ENCODE measurements at regions not wholly inside any gene's neighbourhood (a gene's known extent, or its start where the extent isn't known, plus 50 kb on each side); places are given as distances from the start of the nearest gene placed in this dataset.

DNA sequence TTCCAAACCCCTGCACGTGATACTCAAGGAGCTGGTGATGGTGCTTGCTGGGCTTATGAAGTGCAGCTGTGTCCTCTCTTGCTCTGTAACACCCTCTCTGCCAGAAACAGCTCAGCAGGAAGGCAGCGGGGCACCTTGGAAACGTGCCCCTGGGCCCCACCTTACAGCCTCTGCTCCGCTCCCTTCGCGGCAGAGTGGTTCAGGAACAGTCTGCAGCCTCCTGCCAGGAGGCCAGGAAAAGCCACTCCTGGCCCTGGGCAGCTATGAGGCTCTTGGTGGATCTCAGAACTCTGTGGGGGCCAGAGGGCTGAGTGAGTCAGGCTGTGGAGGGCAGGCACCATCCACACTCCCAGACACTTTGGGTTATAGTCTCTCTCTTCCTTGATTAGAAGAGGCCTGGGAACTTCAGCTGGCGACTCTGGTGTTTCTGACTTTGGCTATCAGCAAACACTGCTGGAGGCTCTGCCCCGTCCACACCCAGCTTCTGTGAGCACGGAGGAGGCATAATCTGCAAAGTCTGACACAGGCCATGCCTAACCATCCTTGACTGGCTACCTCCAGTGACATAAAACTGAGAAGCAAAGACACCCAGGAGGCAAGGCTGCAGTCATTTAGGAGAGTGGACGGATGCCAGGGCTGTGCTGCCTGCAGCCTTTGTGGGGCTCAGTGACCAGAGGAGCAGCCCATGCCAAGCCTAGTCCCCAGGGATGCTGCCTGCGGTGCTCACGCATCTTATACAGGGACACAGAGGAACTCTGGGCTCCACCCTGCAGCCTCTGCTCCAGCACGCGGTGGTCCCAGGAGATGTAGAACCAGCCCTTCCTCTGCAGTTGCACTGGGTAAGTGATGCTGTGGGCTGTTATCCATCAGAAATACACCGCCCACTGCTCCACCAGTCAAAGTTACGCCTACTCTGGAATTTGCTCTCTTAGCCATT is 65.3 kb downstream of the METRNL start:
- DNase-seq = no peak

DNA sequence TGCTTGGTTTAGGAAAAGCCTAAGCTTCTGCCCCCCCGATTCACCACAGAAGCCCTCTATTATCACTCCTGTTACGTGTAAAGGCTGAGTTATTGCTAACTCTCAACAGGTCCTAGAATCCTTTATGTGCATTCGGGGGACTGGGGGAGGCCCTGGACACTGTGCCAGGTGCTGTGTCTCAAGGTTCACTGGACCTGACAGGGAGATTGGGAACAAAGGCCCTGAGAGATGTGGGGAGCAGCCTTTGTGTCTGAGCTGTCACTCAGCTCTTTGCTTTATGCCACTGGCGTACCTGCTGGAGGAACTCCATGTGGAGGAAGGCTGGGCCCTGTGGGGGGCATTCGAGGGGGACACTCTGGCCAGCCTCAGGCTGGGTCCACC is 65.9 kb downstream of the METRNL start:
- DNase-seq = no peak

- DNase-seq = no peak
These were observed 66.4 kb downstream of the METRNL start for GRCh38 chr17:83145831-83146230.

DNA sequence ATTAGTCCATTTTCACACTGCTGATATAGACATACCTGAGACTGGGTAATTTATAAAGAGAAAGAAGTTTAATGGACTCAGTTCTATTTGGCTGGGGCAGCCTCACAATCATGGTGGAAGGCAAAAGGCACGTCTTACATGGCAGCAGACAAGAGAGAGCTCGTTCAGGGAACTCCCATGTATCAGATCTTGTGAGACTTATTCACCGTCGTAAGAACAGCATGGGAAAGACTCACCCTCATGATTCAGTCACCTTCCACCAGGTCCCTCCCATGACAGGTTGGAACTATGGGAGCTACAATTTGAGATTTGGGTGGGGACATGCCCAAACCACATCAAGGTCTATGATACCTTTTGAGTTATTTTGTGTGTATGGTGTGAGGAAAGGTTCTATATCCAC is 66.9 kb downstream of the METRNL start:
- DNase-seq = no peak

GRCh38 chr17:83147280-83147679 is 67.9 kb downstream of the METRNL start:
- DNase-seq = no peak

- DNase-seq = no peak
These were observed 69.1 kb downstream of the METRNL start for GRCh38 chr17:83148317-83149028.

DNA sequence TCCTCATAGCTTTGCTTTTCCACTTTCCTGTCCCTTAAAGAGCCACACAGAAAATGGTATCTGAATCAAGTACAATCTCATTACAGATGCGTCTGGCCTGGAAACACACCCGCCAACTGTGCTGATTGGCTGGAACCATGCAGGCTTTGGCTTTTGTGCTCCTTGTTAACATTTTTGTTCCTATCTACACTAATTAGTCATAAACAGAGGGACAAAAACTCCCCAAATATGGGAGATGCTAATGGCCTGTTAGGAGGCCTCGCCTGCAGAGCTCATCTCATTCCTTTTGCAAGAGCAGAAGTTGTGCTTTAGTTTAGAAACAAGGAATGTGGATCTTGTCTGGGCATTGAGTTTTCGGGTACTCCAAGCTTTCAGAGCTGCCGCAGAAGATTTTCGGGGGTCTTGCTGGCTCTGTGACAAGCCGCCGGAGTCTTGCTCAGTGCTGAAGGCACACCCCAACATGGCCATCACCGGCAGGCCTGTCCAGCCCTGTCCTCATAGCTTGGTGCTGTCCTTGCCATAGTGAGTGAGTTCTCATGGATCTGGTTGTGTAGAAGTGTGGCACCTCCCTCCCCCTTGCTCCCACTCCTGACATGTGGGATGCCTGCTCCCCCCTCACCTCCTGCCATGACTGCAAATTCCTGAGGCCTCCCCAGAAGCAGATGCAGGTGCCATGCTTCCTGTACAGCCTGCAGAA is 69.8 kb downstream of the METRNL start:
- DNase-seq = no peak

DNA sequence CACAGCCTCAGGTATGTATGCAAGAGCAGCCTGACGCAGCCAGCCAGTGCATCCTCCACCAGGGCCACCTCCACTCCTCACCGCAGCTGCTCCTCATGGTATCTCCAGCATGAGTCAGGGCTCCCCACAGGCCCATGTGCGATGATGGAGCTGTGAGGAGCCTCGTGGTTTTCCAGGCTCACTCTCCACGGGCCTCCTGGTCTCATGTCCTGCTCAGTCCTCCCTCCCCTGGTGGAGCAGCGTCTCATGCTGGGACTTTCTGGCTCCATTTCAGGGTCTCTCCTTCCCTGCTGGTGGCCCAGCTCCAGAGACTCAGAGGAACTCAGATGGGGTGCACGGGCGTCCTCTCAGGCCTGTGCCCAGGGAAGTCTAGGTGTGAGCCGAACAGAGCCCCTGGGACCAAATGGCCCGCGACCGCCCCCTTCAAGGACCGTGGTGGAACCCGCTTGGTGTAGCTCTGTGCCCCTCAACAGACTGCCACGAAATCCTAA is 70.4 kb downstream of the METRNL start:
- DNase-seq = no peak

DNA sequence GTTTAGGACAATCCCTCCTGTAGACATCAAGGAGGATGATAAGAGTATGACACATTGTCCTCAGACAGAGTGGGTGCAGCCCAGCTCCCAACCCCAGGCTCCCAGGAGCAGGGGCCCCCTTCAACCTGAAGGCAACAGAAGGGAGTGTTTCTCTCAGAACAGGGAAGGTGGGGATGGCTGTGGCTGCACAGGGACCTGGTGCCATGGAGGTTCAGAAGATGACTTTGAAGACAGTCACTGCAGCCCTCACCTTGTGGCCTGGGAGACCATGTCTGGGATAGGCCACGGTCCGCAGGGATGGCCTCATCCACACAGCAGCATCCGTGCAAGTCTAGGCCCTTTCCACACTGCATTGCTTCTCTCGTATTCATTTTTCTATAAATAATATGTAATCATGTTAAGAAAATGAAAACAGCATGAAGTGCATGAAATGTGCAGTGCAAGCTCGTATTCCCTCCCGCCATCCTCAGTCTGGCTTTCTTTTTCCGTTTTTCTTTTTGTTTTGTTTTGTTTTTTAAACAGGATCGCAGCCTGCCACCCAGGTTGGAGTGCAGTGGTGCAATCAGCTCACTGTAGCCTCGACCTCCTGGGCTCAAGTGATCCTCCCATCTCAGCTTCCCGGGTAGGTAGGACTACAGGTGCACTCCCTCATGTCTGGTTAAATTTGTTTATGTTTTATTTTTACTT is 71.1 kb downstream of the METRNL start:
- DNase-seq = no peak

GRCh38 chr17:83151056-83151441 is 71.6 kb downstream of the METRNL start:
- DNase-seq = no peak

DNA sequence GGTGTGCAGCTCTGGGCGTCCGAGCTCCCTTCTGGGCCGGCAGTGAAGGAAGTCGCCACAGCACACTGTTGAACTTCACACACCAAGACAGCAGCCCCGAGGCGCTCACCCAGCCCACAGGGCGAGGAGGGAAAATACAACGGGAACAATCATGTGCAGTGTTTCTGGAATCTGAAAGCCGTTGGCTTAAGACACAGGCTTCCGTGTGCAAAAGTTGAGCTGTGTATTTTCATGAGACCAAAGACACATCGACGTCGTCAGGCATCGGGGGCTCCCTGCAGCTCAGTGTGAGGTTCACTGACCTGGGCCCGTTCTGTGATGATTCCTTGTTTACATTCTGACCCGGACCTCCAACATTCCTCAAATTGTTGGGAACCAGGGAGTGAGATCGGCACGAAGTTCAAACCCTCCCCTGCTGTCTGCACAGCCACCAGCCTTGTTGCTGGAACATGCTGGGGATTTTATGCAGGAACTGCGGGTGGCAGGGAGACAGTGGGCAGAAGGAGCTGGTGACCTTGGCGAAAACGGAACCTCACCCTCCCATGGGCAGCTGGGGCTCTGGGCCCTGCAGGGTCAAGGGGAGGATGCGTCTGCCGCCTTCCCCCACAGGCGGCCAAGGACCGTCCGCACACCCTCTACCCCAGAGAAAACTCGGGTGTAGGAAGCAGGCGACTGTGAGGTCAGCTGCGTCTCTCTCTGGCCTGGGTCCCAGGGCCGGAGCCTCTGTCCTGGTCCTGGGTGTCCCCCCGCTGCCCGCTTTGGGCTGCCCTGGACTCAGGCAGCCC is 72.2 kb downstream of the METRNL start:
- DNase-seq = no peak

DNA sequence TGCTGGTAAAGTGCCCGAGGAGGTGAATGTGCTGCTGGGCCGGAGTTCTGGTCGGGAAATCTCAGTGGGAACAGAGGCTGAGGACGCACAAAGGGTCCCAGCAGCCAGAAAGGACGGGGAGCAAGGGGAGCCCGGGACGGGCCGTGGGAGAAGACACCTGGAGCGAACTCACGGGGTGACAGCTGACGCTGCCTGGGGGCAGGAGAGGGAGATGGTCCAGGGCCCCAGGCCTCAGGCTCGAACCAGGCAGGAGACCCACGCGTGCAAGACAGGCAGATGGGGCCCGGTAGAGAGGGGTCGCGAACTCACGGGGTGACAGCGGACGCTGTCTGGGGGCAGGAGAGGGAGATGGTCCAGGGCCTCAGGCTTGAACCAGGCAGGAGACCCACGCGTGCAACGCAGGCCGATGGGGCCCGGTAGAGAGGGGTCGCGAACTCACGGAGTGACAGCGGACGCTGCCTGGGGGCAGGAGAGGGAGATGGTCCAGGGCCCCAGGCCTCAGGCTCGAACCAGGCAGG is 72.9 kb downstream of the METRNL start:
- DNase-seq = no peak

DNA sequence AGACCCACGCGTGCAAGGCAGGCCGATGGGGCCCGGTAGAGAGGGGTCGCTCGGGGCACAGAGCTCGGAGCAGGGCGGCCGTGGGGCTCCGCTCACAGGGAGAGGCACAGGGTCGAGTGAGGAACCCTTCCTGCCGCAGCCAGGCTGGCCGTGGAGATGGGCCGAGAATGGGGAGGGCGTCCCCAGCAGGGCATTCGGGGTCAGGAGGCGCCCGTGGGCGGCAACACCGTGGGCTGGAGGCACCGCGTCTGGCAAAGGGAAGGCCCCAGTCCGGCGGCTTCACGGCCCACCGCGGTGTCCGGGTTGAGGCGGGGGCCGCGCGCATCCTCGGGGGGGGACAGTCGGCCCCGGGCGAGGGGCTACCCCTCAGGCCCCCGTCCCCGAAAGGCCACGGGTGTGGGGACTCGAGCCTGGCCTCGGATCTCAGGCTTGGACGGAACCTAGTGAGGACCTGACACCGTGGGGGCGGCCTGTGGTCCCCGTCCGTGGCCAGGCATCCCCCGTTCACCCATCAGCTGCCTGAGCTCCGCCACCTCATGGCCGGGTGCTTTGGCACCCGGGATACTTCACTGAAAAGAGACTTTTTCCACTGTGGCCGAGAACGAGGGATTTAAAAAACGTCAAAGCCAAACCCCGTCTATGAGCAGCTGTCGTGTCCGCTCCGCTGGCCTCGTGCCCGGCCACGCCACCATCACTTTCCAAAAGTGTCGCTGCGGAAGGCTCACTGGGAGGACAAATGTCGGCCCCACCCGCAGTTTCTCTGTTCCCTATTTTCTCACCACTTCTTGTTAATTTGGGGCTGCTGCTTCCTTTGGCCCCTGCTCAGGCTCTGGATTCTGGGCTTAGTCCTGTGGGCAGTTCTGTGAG is 73.6 kb downstream of the METRNL start:
- DNase-seq = no peak

DNA sequence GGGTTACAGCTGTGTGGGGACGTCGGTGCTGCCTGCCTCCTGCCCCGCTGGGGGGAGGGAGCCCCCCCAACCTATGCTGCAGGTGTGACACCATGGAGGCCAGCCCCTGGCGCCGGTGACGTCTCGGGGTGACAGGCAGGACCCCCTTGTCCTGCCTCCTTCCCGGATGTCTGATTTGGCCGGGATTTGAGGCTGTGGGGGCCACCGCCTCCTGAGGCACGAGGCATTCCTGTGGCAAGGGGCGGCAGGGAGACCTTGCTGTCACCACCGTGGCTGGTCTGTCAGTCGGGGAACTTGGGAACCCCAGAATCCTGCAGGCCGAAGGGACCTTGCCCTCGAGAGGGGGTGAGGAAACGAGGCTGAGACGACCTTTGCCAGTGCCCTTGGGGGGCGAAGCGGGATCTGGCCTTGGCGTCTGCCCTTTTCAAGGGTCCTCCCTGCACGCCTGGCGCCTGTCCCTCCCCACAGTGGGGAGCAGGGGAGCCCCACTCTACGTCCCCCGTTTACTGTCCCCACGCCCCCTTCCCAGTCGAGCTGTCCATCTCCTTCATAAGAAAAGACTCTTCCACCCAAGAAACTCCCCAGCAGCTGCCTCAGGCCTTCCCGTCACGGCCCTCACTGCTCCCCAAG is 74.4 kb downstream of the METRNL start:
- DNase-seq = no peak

DNA sequence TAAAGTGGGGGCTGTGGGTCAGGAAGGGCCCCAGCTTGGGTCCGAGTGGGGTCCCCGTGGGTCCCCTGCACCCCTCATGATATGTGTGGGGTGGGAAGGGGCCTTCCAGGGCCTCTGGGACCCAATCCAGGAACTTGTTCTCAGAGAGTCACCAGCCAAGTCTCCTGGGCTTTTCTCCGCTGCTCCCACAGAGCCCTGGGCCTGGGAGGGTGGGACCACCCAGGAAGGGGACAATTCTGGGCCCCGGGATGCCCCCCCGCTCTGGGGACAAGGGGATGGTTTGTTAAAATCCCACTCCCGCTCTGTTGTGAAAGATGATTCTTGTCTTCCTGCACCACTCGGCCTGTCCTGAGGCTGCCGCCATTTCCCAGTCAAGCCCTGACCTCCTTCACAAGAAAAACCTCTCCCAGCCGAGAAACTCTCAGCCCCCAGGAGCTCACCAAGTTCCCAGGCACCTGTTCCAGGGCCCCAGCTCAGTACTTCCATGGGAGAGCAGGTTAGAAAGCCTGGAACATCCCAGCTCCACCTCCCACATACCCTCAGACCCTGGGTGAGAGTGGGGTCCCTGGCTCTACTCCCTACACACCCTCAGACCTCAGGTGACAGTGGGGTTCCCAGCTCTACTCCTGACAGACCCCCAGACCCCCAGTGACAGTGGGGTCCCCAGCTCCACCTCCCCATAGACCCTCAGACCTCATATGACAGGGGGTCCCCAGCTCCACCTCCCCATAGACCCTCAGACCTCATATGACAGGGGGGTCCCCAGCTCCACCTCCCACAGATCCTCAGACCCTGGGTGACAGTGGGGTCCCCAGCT is 75.1 kb downstream of the METRNL start:
- DNase-seq = no peak

DNA sequence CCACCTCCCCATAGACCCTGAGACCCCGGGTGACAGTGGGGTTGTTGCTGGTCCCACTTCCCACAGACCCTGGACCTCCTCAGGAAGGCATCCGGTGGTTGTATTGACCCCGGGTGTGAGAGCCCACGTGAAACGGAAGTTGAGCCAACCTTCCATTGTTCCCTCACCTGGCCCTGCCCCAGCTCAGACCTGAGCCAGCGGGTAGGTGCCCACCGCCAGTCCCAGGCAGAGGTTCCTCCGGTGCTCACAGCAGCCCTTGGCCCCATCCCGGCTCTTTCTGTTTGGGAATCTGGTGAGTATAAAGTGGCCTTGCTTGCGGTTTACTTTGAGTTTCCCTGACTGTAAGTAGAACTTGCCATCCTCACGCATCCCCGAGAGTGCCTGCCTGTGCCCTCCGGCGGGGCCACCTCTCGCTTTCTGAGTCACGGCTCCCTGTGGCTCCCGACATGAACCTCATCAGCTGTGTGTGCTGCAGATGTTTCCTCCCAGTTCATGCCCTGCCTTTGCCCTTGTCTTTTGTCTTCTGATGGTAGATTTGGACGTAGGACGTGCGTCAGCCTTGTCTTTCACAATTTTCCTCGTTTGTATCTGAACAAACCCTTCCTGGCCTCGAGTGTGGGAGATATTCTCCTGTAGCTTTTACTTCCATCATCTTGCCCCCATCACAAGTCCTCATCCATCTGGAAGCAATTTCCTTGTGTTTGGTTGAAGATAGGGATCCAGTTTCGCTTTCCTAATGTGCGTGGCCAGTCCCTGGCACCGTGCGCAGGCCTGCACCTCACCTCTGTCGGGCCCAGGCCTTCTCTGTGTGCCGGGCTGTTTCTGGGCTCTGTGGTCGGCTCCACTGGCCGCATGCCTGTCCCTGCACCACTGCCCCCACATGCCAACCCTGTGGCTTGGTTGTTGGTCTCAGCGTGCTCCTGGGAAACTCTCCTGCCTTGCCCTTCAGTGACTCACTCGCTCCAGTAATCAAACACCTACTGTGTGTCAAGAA is 76.0 kb downstream of the METRNL start:
- DNase-seq = no peak

- no peak for DNase-seq
These were observed 77.0 kb downstream of the METRNL start for GRCh38 chr17:83156408-83156807.

Data from stimulated activated CD4-positive, alpha-beta T cell treated with anti-CD3 and anti-CD28 coated beads, Interleukin-12 subunit alpha, Interleukin-12 subunit beta, amount 100 ng/mL, for 4 hours (primary cell).